ENCODE measurements at regions not wholly inside any gene's neighbourhood (a gene's known extent, or its start where the extent isn't known, plus 50 kb on each side); places are given as distances from the start of the nearest gene placed in this dataset.

- H3K27ac Mint-ChIP-seq (ENCODE audit: low read depth, unreplicated experiment): no peak overlapping the region
- peaks cover 27% of the 10 kb centered on the region for H3K4me1 Mint-ChIP-seq (ENCODE audit: insufficient read depth, unreplicated experiment)
- CTCF ChIA-PET: interaction anchor here (0.5 to 15.0 kb wide), 13 partner anchors 13 to 1874 kb away, joined by 3 to 167 read pairs (median 3); no protein-coding TSS in a partner anchor
- POLR2A ChIA-PET: interaction anchor here (0.6 to 0.9 kb wide), 3 partner anchors 12 to 37 kb away, joined by 3 to 4 read pairs (median 3); no protein-coding TSS in a partner anchor
- no peak overlapping the region for H3K4me3 Mint-ChIP-seq (ENCODE audit: unreplicated experiment)
- peaks cover 6% of the 10 kb centered on the region for H3K36me3 Mint-ChIP-seq (ENCODE audit: insufficient read depth, unreplicated experiment)
- TF ChIP-seq, protein P1, sequence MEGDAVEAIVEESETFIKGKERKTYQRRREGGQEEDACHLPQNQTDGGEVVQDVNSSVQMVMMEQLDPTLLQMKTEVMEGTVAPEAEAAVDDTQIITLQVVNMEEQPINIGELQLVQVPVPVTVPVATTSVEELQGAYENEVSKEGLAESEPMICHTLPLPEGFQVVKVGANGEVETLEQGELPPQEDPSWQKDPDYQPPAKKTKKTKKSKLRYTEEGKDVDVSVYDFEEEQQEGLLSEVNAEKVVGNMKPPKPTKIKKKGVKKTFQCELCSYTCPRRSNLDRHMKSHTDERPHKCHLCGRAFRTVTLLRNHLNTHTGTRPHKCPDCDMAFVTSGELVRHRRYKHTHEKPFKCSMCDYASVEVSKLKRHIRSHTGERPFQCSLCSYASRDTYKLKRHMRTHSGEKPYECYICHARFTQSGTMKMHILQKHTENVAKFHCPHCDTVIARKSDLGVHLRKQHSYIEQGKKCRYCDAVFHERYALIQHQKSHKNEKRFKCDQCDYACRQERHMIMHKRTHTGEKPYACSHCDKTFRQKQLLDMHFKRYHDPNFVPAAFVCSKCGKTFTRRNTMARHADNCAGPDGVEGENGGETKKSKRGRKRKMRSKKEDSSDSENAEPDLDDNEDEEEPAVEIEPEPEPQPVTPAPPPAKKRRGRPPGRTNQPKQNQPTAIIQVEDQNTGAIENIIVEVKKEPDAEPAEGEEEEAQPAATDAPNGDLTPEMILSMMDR (IDR thresholded peaks at IDR 0.05; ENCODE audit: unreplicated experiment): no peak
- H3K9me3 Mint-ChIP-seq (ENCODE audit: unreplicated experiment): peaks cover 6% of the 10 kb centered on the region
- DNase-seq (ENCODE audit: unreplicated experiment): peak; percentile 48
- intact Hi-C loops (cut with micrococcal nuclease): loop anchor here (10.0 kb wide), 2 partner anchors 113 to 507 kb away; no protein-coding TSS in a partner anchor
- no TSS peak for BruUV-seq (replicated peaks)
- H3K27me3 Mint-ChIP-seq (ENCODE audit: insufficient read depth, unreplicated experiment): no peaks in the 10 kb centered on the region
These were observed 118.9 kb upstream of the NXT1 start for GRCh38 chr20:23231561-23232218.

GRCh38 chr20:23230766-23231385 is 119.7 kb upstream of the NXT1 start:
- Mint-ChIP-seq H3K36me3 (ENCODE audit: insufficient read depth, unreplicated experiment) (peaks cover 6% of the 10 kb centered on the region), H3K27me3 (ENCODE audit: insufficient read depth, unreplicated experiment) (no peaks in the 10 kb centered on the region), H3K4me3 (ENCODE audit: unreplicated experiment) (no peak overlapping the region), H3K4me1 (ENCODE audit: insufficient read depth, unreplicated experiment) (peaks cover 31% of the 10 kb centered on the region), H3K27ac (ENCODE audit: low read depth, unreplicated experiment) (no peak overlapping the region), H3K9me3 (ENCODE audit: unreplicated experiment) (peaks cover 6% of the 10 kb centered on the region)
- intact Hi-C loops (cut with micrococcal nuclease): loop anchor here (10.0 kb wide), 2 partner anchors 114 to 506 kb away; no protein-coding TSS in a partner anchor
- no peak for DNase-seq (ENCODE audit: unreplicated experiment)
- no TSS peak for BruUV-seq (replicated peaks)
- POLR2A ChIA-PET: interaction anchor here (0.6 kb wide), 1 partner anchor 38 kb away, joined by 3 read pairs; no protein-coding TSS in a partner anchor
- TF ChIP-seq, protein P1 (IDR thresholded peaks at IDR 0.05; ENCODE audit: unreplicated experiment): no peak
- CTCF ChIA-PET: interaction anchor here (0.5 to 15.0 kb wide), 11 partner anchors 12 to 1875 kb away, joined by 3 to 167 read pairs (median 3); no protein-coding TSS in a partner anchor

DNA sequence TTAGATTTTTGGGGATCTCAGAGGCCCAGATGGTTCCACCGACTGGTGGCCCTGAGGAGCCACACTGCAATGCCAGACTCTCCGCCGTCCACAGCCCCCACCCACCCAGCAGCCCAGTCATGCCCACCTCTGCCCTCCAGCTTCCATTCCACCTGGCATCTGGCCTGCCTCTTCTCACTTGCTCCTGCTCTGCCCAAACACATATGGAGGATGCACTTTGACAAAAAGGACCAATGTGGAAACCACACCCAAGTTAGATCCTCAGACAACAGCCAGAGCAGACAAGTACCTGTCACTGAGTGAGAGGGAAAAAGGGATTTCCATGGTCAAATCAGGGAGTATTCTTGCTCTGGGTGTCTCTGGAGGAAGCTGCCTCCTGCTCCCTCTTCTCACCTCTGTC is 120.6 kb upstream of the NXT1 start:
- no peak for DNase-seq (ENCODE audit: unreplicated experiment)
- no TSS peak for BruUV-seq (replicated peaks)
- H3K4me1 Mint-ChIP-seq (ENCODE audit: insufficient read depth, unreplicated experiment): peaks cover 34% of the 10 kb centered on the region
- no peak overlapping the region for H3K27ac Mint-ChIP-seq (ENCODE audit: low read depth, unreplicated experiment)
- no peak overlapping the region for H3K4me3 Mint-ChIP-seq (ENCODE audit: unreplicated experiment)
- peaks cover 6% of the 10 kb centered on the region for H3K36me3 Mint-ChIP-seq (ENCODE audit: insufficient read depth, unreplicated experiment)
- TF ChIP-seq, protein P1 (IDR thresholded peaks at IDR 0.05; ENCODE audit: unreplicated experiment): no peak
- ChIA-PET CTCF (interaction anchor here (1.0 to 15.0 kb wide), 3 partner anchors 16 to 538 kb away, joined by 5 to 167 read pairs (median 44); no protein-coding TSS in a partner anchor), POLR2A (no interaction called here)
- no peaks in the 10 kb centered on the region for H3K9me3 Mint-ChIP-seq (ENCODE audit: unreplicated experiment)
- no peaks in the 10 kb centered on the region for H3K27me3 Mint-ChIP-seq (ENCODE audit: insufficient read depth, unreplicated experiment)
- intact Hi-C loops (cut with micrococcal nuclease): loop anchor here (10.0 kb wide), 2 partner anchors 115 to 505 kb away; no protein-coding TSS in a partner anchor

DNA sequence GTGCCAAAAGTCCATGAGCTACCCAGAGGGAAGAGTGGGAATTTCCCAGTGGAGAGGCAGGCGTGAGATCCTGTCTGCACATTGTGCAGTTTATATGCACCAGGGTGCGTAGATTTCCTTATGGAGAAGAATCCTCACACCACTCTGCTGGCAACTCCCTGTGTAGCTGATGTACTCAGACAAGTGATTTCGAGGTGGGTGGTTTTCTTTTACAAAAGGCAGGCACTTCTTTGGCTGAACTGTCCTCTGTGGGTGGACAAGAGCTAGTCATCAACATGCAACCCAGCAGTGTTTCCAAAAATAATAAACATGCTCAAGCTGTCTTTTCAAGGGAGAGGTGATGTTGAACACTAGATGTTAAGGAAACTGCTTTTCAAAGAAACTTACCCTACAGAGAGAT is 121.7 kb upstream of the NXT1 start:
- POLR2A ChIA-PET: interaction anchor here (0.5 to 2.2 kb wide), 7 partner anchors 23 to 534 kb away, joined by 3 to 7 read pairs (median 4); no protein-coding TSS in a partner anchor

More for the DNA sequence above, 121.7 kb upstream of the NXT1 start:
- Mint-ChIP-seq H3K4me1 (ENCODE audit: insufficient read depth, unreplicated experiment) (peaks cover 36% of the 10 kb centered on the region), H3K36me3 (ENCODE audit: insufficient read depth, unreplicated experiment) (peaks cover 6% of the 10 kb centered on the region), H3K9me3 (ENCODE audit: unreplicated experiment) (no peaks in the 10 kb centered on the region), H3K4me3 (ENCODE audit: unreplicated experiment) (no peak overlapping the region), H3K27me3 (ENCODE audit: insufficient read depth, unreplicated experiment) (no peaks in the 10 kb centered on the region), H3K27ac (ENCODE audit: low read depth, unreplicated experiment) (no peak overlapping the region)
- intact Hi-C loops (cut with micrococcal nuclease): no loop called here
- TF ChIP-seq, protein P1 (IDR thresholded peaks at IDR 0.05; ENCODE audit: unreplicated experiment): no peak
- BruUV-seq (replicated peaks): no TSS peak
- peak; percentile 89 for DNase-seq (ENCODE audit: unreplicated experiment)
- CTCF ChIA-PET: interaction anchor here (0.5 to 15.0 kb wide), 12 partner anchors 16 to 894 kb away, joined by 3 to 167 read pairs (median 3); no protein-coding TSS in a partner anchor
